ENCODE measurements at regions not wholly inside any gene's neighbourhood (a gene's known extent, or its start where the extent isn't known, plus 50 kb on each side); places are given as distances from the start of the nearest gene placed in this dataset.
"Not testable (repeated sequence)": the region's sequence is repeated elsewhere in the genome, so short reads cannot be mapped to it uniquely, and the experiment has no call there.

GRCh38 chr12:83427586-83428136 is 741.0 kb downstream of the TMTC2 start:
- DNase-seq = not testable (repeated sequence)

DNA sequence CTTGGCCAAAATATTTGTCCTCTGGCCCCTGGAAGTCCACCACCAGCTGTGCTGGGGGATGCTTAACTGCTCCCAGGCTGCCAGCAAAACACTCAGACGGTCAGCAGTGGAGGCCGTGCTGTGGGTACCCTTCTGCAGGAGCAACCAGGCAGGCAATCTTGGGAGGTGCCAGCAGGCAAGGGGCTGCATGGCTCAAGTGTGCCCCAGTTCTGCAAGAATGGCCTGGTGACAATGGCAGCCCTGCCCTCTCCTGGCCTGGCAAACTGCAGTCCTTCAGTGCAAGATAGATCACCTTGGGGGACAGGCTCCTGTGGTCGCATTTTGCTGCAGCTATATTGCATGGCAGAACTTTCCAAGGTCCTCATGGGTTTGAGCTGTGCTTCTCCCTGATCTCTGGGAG is 728.3 kb downstream of the TMTC2 start:
- no peak for DNase-seq

- DNase-seq = no peak
Observed at GRCh38 chr12:83408851-83409250, 722.1 kb downstream of the TMTC2 start.

- DNase-seq = no peak
Observed at GRCh38 chr12:83408146-83408545, 721.4 kb downstream of the TMTC2 start.

- DNase-seq = no peak
Observed at GRCh38 chr12:83404521-83404920, 717.8 kb downstream of the TMTC2 start.

DNA sequence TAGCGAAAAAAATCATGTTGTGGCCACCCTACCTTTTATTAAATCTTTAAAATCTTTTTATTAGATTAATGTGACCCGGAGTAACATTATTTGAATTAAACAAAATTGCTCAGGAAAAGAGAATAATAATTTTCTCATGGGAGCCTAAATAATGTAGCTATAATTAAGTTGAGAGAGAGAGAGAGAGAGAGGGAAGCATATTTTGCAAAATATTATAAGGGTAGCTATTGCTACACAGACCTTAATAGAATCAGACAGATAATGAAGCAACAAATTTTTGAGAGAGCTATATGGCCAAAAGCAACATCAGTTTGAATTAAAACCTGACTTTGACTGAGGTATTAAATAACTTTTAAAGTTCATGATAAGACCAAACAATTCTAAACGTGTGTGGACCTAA is 703.5 kb downstream of the TMTC2 start:
- no peak for DNase-seq

GRCh38 chr12:83389237-83389996 is 702.7 kb downstream of the TMTC2 start:
- DNase-seq = no peak

DNA sequence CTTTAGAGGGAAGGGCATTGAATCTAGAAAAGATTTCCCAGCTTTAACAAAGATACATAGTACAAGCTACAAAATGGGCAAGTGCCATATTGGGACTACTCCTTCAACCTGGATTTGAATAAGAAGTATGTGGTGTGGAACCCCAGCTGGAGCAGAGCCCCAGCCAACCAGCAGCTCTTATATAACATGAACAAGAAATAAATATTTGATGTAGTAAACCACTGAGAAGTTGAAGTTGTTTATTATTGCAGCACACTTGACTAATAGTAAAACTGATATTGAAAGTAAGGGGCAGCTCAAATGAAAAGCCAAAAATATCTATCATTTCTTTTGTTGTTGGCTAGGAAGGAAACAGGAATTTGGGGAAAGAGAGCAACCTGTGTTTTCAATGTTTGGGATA is 701.8 kb downstream of the TMTC2 start:
- no peak for DNase-seq

GRCh38 chr12:83386527-83387264 is 700.0 kb downstream of the TMTC2 start:
- no peak for DNase-seq

GRCh38 chr12:83378186-83378727 is 691.6 kb downstream of the TMTC2 start:
- DNase-seq = no peak

- DNase-seq = no peak
Observed at GRCh38 chr12:83365317-83365716, 678.6 kb downstream of the TMTC2 start.

DNA sequence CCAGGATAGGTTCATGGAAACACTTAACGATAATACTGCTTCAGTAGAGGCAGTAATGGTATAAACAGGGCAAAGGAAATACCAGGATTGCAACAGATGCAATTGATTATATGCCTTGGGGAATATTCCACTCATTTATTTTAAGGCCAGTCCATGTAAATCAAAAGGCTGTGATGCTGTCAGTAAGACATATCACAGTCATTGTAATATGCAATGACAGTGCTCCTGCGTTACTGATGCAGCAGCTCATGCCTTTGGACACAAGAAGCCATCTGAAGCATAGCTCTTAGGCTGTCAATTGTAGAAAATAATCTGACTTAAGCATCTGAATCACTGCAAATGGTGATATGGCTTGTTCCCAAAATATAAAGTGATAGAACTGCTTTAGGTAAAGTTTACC is 674.8 kb downstream of the TMTC2 start:
- no peak for DNase-seq

DNA sequence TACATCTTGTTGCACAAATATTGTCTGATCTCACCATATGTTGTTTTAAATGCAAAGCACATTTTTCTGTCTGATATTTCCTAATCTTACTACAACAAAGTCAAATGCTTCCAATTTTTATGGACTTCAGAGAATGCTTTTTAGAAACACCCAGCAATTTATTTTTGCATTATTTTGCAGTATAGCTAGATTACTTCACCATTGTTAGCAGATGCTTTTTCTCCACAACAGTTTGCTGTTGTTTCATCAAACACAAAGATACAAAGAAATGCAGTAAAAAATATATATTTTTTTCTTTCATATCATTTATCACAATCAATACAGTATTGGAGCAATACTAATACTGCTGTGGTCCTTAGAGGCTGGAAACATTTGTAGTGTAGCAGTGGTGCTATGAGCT is 674.4 kb downstream of the TMTC2 start:
- DNase-seq = no peak

DNA sequence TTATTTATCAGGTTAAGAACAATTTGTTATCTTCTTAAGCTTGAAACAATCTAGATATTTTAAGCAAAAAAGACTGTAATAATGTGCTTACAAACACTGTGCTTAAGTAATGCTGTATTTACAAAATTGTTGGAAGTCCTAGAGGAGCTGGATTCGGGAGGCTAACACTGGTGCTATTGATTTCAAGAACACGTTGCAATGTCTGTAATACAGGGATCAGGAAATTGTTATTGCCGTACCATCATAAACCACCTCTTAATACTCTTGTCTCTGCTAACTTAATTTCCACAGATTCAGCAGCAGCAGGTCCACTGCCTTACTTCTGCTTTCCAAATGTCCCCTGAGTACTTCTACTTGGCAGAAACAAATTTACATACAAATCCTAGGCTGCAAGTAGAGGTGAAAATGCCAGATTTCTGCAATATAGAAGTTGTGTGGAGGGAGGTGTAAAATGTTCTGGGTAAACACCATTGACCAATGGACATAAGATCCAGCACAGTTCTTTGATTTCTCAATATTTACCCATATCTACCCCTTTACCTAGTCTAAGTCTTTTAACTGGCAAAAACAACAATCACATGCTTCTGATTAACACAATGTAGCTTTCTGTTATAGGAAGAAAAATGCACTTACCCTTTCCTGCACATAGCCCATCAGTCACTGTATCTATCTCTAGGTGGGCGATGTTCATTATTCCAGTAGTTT is 663.4 kb downstream of the TMTC2 start:
- no peak for DNase-seq

DNA sequence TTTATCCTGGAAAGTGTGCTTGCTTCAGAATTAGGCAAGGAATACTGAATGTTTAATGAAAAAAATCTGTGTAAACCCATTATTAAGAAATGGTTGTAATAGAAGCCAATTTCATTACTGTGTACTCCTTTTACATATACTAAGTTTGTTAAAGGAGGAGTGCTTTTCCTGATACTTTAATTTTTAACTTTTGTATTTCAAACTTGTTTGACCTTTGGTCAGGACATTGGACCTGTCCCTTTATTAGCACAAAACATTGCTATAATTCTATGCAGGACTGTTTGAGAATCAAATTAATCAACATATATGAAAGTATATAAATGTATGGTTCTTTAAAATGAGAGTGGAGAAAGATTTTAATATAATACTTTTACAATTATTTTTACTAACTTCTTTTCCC is 659.6 kb downstream of the TMTC2 start:
- DNase-seq = no peak

DNA sequence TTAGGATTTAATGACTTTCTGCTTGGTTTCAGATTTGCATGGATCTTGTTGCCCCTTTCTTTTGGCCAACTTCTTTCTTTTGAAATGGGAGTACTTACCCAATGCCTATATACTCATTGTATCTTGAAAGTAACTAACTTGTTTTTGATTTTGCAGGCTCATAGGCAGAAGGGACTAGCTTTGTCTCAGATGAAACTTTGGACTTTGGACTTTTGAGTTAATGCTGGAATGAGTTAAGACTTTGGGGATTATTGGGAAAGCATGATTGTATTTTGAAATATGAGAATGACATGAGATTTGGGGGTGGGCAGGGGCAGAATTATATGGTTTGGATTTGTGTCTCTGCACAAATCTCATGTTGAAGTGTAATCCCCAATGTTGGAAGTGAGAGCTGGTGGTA is 657.1 kb downstream of the TMTC2 start:
- no peak for DNase-seq

DNA sequence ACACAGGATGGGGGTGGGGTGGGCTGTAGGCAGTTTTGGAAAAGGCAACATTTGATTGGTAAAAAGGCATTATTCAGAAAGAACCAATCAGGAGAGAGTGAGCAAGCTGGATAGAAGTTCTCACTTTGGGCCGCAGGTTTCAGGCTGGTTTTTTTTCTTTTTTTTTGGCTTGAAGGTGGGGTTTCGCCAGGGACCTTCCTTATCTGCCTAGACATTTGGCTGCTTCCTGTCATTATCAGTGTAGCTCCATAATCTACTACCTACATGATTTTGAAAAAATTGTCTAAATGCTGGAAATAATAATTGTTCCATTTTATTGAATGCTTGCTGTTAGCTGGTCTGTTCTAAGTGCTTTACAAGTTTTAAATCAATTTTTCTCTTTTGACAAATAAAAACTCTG is 649.0 kb downstream of the TMTC2 start:
- no peak for DNase-seq

GRCh38 chr12:83326666-83327065 is 640.0 kb downstream of the TMTC2 start:
- DNase-seq = no peak

DNA sequence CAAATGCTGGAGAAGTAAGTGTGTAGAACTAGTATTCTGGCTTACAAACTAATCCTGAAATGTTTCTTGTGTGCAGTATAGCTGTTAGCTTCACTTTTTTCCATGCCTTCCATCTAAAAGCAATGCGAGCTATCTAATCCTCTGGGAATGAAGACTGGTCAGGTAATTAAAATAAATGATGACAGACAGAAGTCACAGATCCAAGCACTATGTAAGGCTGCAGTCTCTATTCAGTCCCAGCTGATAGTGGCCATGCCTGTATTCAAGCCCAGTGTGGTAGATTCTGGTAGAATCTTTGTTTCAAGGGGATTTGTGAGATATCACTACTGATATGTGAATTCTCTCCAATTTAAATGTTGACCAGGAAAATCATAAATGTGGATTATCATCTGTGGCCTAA is 637.2 kb downstream of the TMTC2 start:
- DNase-seq = no peak

- no peak for DNase-seq
Observed at GRCh38 chr12:83322809-83323208, 636.1 kb downstream of the TMTC2 start.

- no peak for DNase-seq
Observed at GRCh38 chr12:83321971-83322370, 635.3 kb downstream of the TMTC2 start.

GRCh38 chr12:83320350-83320749 is 633.6 kb downstream of the TMTC2 start:
- DNase-seq = no peak

GRCh38 chr12:83318386-83319098 is 631.8 kb downstream of the TMTC2 start:
- no peak for DNase-seq

Data from left hindlimb (tissue), 1 donor.